IMR-90 (cell line): ENCODE measurements at regions not wholly inside any gene's neighbourhood (a gene's known extent, or its start where the extent isn't known, plus 50 kb on each side); places are given as distances from the start of the nearest gene placed in this dataset.
"Not testable (repeated sequence)": the region's sequence is repeated elsewhere in the genome, so short reads cannot be mapped to it uniquely, and the experiment has no call there.

Source experiments
- ATAC-seq: fragments of 200-7000 bp; cut with Tn5 transposase; 2 replicates; pipeline ENCODE4 v1.9.1; 2020; ENCODE audit warnings: low read depth, mild to moderate bottlenecking, moderate library complexity
- BruUV-seq: library from RNA; stranded (reverse); fragments of 400-500 nt; replicated peaks from 2 replicates; lab custom pipeline; 2021; lab: Mats Ljungman, UMichigan
- CTCF ChIA-PET: fragments of 300-600 bp; formaldehyde crosslinking; extraction: SDS; loops from one replicate; lab custom pipeline; 2021; ENCODE audit warnings: antibody characterized with exemption; lab: Yijun Ruan, JAX
- POLR2A ChIA-PET: fragments of 300-600 bp; sonication (Branson Sonifier 250); formaldehyde crosslinking; loops from one replicate; lab custom pipeline; 2022; ENCODE audit warnings: antibody characterized with exemption; ENCODE audit not compliant: unreplicated experiment; lab: Charles Lee
- DNase-seq: peaks from one replicate; pipeline ENCODE4 v3.0.0; 2013
- H2AFZ ChIP-seq: replicated peaks from 2 replicates; pipeline ENCODE3; 2013; ENCODE audit warnings: low read length, mild to moderate bottlenecking; ENCODE audit not compliant: poor library complexity
- H2AK5ac ChIP-seq: 2 replicates; pipeline ENCODE4 v1.6.1; 2013; ENCODE audit warnings: low read depth, low read length, inconsistent platforms
- H2AK9ac ChIP-seq: replicated peaks from 2 replicates; pipeline ENCODE3; 2013; ENCODE audit warnings: mild to moderate bottlenecking, low read depth, low read length, moderate library complexity; ENCODE audit not compliant: poor library complexity
- H2BK120ac ChIP-seq: 2 replicates; pipeline ENCODE4 v1.6.1; 2013; ENCODE audit warnings: low read depth, low read length, inconsistent platforms
- H2BK15ac ChIP-seq: 3 replicates; pipeline ENCODE4 v1.6.1; 2013; ENCODE audit warnings: low read depth, low read length, inconsistent platforms
- H2BK20ac ChIP-seq: 2 replicates; pipeline ENCODE4 v1.6.1; 2013; ENCODE audit warnings: low read depth, mild to moderate bottlenecking, inconsistent platforms, low read length, moderate library complexity
- H2BK5ac ChIP-seq: 2 replicates; pipeline ENCODE4 v1.6.1; 2013; ENCODE audit warnings: mild to moderate bottlenecking, low read depth, low read length, inconsistent platforms; ENCODE audit not compliant: poor library complexity, severe bottlenecking
- H3K14ac ChIP-seq: replicated peaks from 2 replicates; pipeline ENCODE4 v1.6.1; 2013; ENCODE audit warnings: low read depth, low read length, inconsistent platforms
- H3K18ac ChIP-seq: 2 replicates; pipeline ENCODE4 v1.6.1; 2013; ENCODE audit warnings: low read depth, low read length, control low read depth
- H3K23ac ChIP-seq: 2 replicates; pipeline ENCODE4 v1.6.1; 2013; ENCODE audit warnings: low read depth, low read length, inconsistent platforms
- H3K27ac ChIP-seq: 2 replicates; pipeline ENCODE4 v1.5.1; 2013; ENCODE audit warnings: mild to moderate bottlenecking, control low read depth, low read length; ENCODE audit not compliant: insufficient read depth
- H3K27me3 ChIP-seq: 2 replicates; pipeline ENCODE4 v1.6.1; 2013; ENCODE audit warnings: low read length; ENCODE audit not compliant: control insufficient read depth, insufficient read depth
- H3K36me3 ChIP-seq: 2 replicates; pipeline ENCODE4 v1.6.1; 2013; ENCODE audit warnings: low read length, mixed read lengths; ENCODE audit not compliant: control insufficient read depth, insufficient read depth
- H3K4ac ChIP-seq: 2 replicates; pipeline ENCODE4 v1.6.1; 2013; ENCODE audit warnings: low read depth, low read length, inconsistent platforms
- H3K4me1 ChIP-seq: 2 replicates; pipeline ENCODE4 v1.6.1; 2013; ENCODE audit warnings: low read length, mixed read lengths; ENCODE audit not compliant: control insufficient read depth, insufficient read depth
- H3K4me2 ChIP-seq: 2 replicates; pipeline ENCODE4 v1.6.1; 2013; ENCODE audit warnings: low read depth, mild to moderate bottlenecking, control low read depth, low read length, moderate library complexity
- H3K4me3 ChIP-seq: 2 replicates; pipeline ENCODE4 v1.5.1; 2013; ENCODE audit warnings: low read depth, mild to moderate bottlenecking, control low read depth, low read length, moderate library complexity; ENCODE audit not compliant: insufficient read depth
- H3K56ac ChIP-seq: 2 replicates; pipeline ENCODE4 v1.6.1; 2013; ENCODE audit warnings: low read length, inconsistent platforms; ENCODE audit not compliant: insufficient read depth; ENCODE audit errors: extremely low read depth
- H3K79me1 ChIP-seq, 2 experiments: 2 replicates each; pipeline ENCODE4 v1.6.1; 2013; ENCODE audit warnings: low read length in 2 of 2, inconsistent platforms in 1 of 2, low read depth in 1 of 2
- H3K9ac ChIP-seq: 2 replicates; pipeline ENCODE4 v1.6.1; 2013; ENCODE audit warnings: low read depth, low read length, control low read depth
- H3K9me1 ChIP-seq: 2 replicates; pipeline ENCODE4 v1.6.1; 2013; ENCODE audit warnings: low read length, inconsistent platforms; ENCODE audit not compliant: insufficient read depth
- H3K9me3 ChIP-seq: 2 replicates; pipeline ENCODE4 v1.6.1; 2013; ENCODE audit warnings: low read length; ENCODE audit not compliant: control insufficient read depth, insufficient read depth
- H4K20me1 ChIP-seq: 2 replicates; pipeline ENCODE4 v1.6.1; 2013; ENCODE audit warnings: low read length, inconsistent platforms; ENCODE audit not compliant: insufficient read depth
- H4K5ac ChIP-seq: 2 replicates; pipeline ENCODE4 v1.6.1; 2013; ENCODE audit warnings: mild to moderate bottlenecking, low read depth, low read length, control low read depth
- H4K8ac ChIP-seq, 2 experiments: 2 replicates each; pipeline ENCODE4 v1.6.1; 2013; ENCODE audit warnings: low read depth in 2 of 2, low read length in 2 of 2, control low read depth in 1 of 2, inconsistent platforms in 1 of 2
- H4K91ac ChIP-seq: 2 replicates; pipeline ENCODE4 v1.6.1; 2013; ENCODE audit warnings: low read depth, low read length, inconsistent platforms; ENCODE audit not compliant: insufficient read depth
- WGBS, 2 experiments: methylation state at CpG; one replicate each; pipeline versions ENCODE4 v1.1.5 to v1.1.7; 2013; ENCODE audit warnings: missing lambda C conversion rate in 2 of 2; ENCODE audit not compliant: insufficient read length in 1 of 2; ENCODE audit errors: extremely low coverage in 2 of 2; 5-methylcytosine and 5-hydroxymethylcytosine counted together
- dilution Hi-C: fragments of 300-500 bp; cut with HindIII; formaldehyde crosslinking; loops from one replicate; pipeline ENCODE4 v1.14.3; 2018; ENCODE audit warnings: low sequenced_read_pairs; ENCODE audit not compliant: unreplicated experiment
- in situ Hi-C: fragments of 300-500 bp; cut with MboI; formaldehyde crosslinking; loops from 3 replicates; pipeline ENCODE4 v1.14.3; 2019; ENCODE audit warnings: low sequenced_read_pairs, inconsistent platforms, mixed read lengths
- intact Hi-C: fragments of 100-400 bp; cut with micrococcal nuclease; formaldehyde crosslinking; loops from 2 replicates; pipeline ENCODE4 v1.10.0; 2022

- H3K4me3 ChIP-seq, H2BK15ac ChIP-seq, H2AFZ ChIP-seq, H2BK120ac ChIP-seq, H2AK5ac ChIP-seq, H3K18ac ChIP-seq, DNase-seq, ATAC-seq, intact Hi-C loops, H3K36me3 ChIP-seq, H4K5ac ChIP-seq, H3K9me1 ChIP-seq, H3K56ac ChIP-seq, H3K9ac ChIP-seq, H3K4me2 ChIP-seq, H3K4me1 ChIP-seq, H3K27me3 ChIP-seq, CTCF ChIA-PET, H3K4ac ChIP-seq, H4K20me1 ChIP-seq, H4K8ac ChIP-seq, H2BK20ac ChIP-seq, in situ Hi-C loops, H3K9me3 ChIP-seq, H2BK5ac ChIP-seq, H2AK9ac ChIP-seq, H3K27ac ChIP-seq, dilution Hi-C loops, H3K14ac ChIP-seq, POLR2A ChIA-PET, H3K23ac ChIP-seq, BruUV-seq, H3K79me1 ChIP-seq, H4K91ac ChIP-seq: not testable (repeated sequence)
- no CpG with 5 or more reads among the region's 7 CpGs for WGBS, 2 experiments
Observed at GRCh38 chr9:102469430-102469829, 525.7 kb upstream of the CYLC2 start.
